Panc1 (cell line): ENCODE measurements at regions not wholly inside any gene's neighbourhood (a gene's known extent, or its start where the extent isn't known, plus 50 kb on each side); places are given as distances from the start of the nearest gene placed in this dataset.

Experiments
- ATAC-seq: fragments of 200-7000 bp; cut with Tn5 transposase; 2 replicates; pipeline ENCODE4 v1.9.1; 2020; ENCODE audit warnings: mild to moderate bottlenecking, moderate library complexity
- BruUV-seq: library from RNA; stranded (reverse); fragments of 400-500 nt; replicated peaks from 2 replicates; lab custom pipeline; 2021; lab: Mats Ljungman, UMichigan
- CTCF ChIA-PET: fragments of 300-600 bp; sonication (Branson Sonifier 250); formaldehyde crosslinking; loops from one replicate; lab custom pipeline; 2022; ENCODE audit warnings: antibody characterized with exemption; lab: Charles Lee
- POLR2A ChIA-PET: fragments of 300-600 bp; sonication (Branson Sonifier 250); formaldehyde crosslinking; loops from one replicate; lab custom pipeline; 2022; ENCODE audit warnings: antibody characterized with exemption; lab: Charles Lee
- DNase-seq: peaks from one replicate; pipeline ENCODE4 v3.0.0-alpha.2; 2010; ENCODE audit warnings: low read depth, low spot score
- H3K27ac ChIP-seq: 2 replicates; pipeline ENCODE4 v1.5.1; 2011; ENCODE audit warnings: mild to moderate bottlenecking, low read length, inconsistent platforms
- H3K27me3 ChIP-seq: fragments of 200-500 bp; sonication (Bioruptor generic); 2 replicates; pipeline ENCODE4 v1.6.0; 2014; ENCODE audit warnings: low read length, inconsistent platforms; ENCODE audit not compliant: control insufficient read depth, insufficient read depth
- H3K36me3 ChIP-seq: fragments of 200-500 bp; sonication (Bioruptor generic); 2 replicates; pipeline ENCODE4 v1.5.1; 2014; ENCODE audit warnings: inconsistent platforms, mild to moderate bottlenecking, low read length, moderate library complexity; ENCODE audit not compliant: control insufficient read depth, insufficient read depth
- H3K4me1 ChIP-seq: 2 replicates; pipeline ENCODE4 v1.5.1; 2011; ENCODE audit warnings: inconsistent platforms, mild to moderate bottlenecking, low read length, moderate library complexity; ENCODE audit not compliant: control insufficient read depth, insufficient read depth
- H3K4me3 ChIP-seq, 2 experiments: 2 replicates each; pipeline ENCODE4 v1.5.1; 2011 to 2012; ENCODE audit warnings: low read depth in 2 of 2, low read length in 2 of 2, mild to moderate bottlenecking in 2 of 2, inconsistent platforms in 1 of 2, moderate library complexity in 1 of 2
- H3K9me3 ChIP-seq: fragments of 200-500 bp; sonication (Bioruptor generic); 2 replicates; pipeline ENCODE4 v1.5.1; 2014; ENCODE audit warnings: low read depth, mild to moderate bottlenecking, inconsistent platforms, low read length, moderate library complexity; ENCODE audit not compliant: control insufficient read depth, insufficient read depth
- CTCF ChIP-seq: fragments of 450-650 bp; IDR thresholded peaks from 2 replicates; pipeline ENCODE4 v1.5.1; 2017; ENCODE audit warnings: mild to moderate bottlenecking
- POLR2AphosphoS5 ChIP-seq: IDR thresholded peaks from 2 replicates; pipeline ENCODE4 v1.6.1; 2012; ENCODE audit warnings: mild to moderate bottlenecking, low read depth, low read length, moderate library complexity
- REST ChIP-seq, 2 experiments: IDR thresholded peaks; 2 replicates each; pipeline ENCODE4 v1.6.1; 2011 to 2012; ENCODE audit warnings: low read depth in 2 of 2, control low read depth in 1 of 2, low read length in 1 of 2, mild to moderate bottlenecking in 1 of 2, moderate library complexity in 1 of 2; ENCODE audit not compliant: insufficient read depth in 1 of 2
- SIN3A ChIP-seq: IDR thresholded peaks from 2 replicates; pipeline ENCODE4 v1.6.1; 2012; ENCODE audit warnings: low read depth, mild to moderate bottlenecking, low read length, moderate library complexity, borderline replicate concordance; ENCODE audit not compliant: insufficient read depth
- TCF7L2 ChIP-seq: IDR thresholded peaks from 2 replicates; pipeline ENCODE4 v1.6.1; 2011; ENCODE audit warnings: mild to moderate bottlenecking, low read depth, low read length, inconsistent platforms
- in situ Hi-C: cut with HindIII; loops from 2 replicates; pipeline ENCODE4 v1.10.0; 2016; ENCODE audit warnings: low sequenced_read_pairs, low pct_unique_long_range_greater_than_20kb
- intact Hi-C: fragments of 100-400 bp; cut with micrococcal nuclease; formaldehyde crosslinking; loops from one replicate; pipeline ENCODE4 v1.10.0; 2022; ENCODE audit not compliant: unreplicated experiment

- no peak for DNase-seq
- H3K4me3 ChIP-seq, result no peak overlapping the region
- no peak for TF ChIP-seq REST (IDR thresholded peaks at IDR 0.05; ENCODE audit: insufficient read depth in 1 of 2, low read depth in 2 of 2, low read length in 1 of 2)
- no peak for TF ChIP-seq CTCF
- TF ChIP-seq TCF7L2, result no peak
- TF ChIP-seq SIN3A, result no peak
- TF ChIP-seq POLR2AphosphoS5, result no peak
- no peak for ATAC-seq
- BruUV-seq, result no TSS peak
- H3K27ac ChIP-seq, result no peak overlapping the region
- intact Hi-C loops (no loop called here), in situ Hi-C loops (no loop called here)
- no peaks in the 10 kb centered on the region for H3K36me3 ChIP-seq
- no peaks in the 10 kb centered on the region for H3K27me3 ChIP-seq
- POLR2A ChIA-PET, result no interaction called here
- H3K4me1 ChIP-seq, result no peaks in the 10 kb centered on the region
- peaks cover 5% of the 10 kb centered on the region; the same call in 1 of the 2 replicates for H3K9me3 ChIP-seq
- CTCF ChIA-PET, result no interaction called here
Observed at GRCh38 chr11:127919206-127920000, 668.0 kb downstream of the ETS1 start.

- Histone ChIP-seq H3K36me3 (no peaks in the 10 kb centered on the region), H3K27me3 (no peaks in the 10 kb centered on the region), H3K4me1 (no peaks in the 10 kb centered on the region), H3K27ac (no peak overlapping the region), H3K4me3 (no peak overlapping the region), H3K9me3 (peaks cover 8% of the 10 kb centered on the region; the same call in 1 of the 2 replicates)
- ChIA-PET POLR2A (no interaction called here), CTCF (no interaction called here)
- TF ChIP-seq POLR2AphosphoS5 (no peak), CTCF (no peak), TCF7L2 (no peak), SIN3A (no peak), REST (IDR thresholded peaks at IDR 0.05; ENCODE audit: insufficient read depth in 1 of 2, low read depth in 2 of 2, low read length in 1 of 2) (no peak)
- no TSS peak for BruUV-seq
- in situ Hi-C loops (no loop called here), intact Hi-C loops (no loop called here)
- no peak for ATAC-seq
- no peak for DNase-seq
Observed at GRCh38 chr11:127902382-127902781, 685.0 kb downstream of the ETS1 start.
